GM12873 (cell line): ENCODE measurements at regions not wholly inside any gene's neighbourhood (a gene's known extent, or its start where the extent isn't known, plus 50 kb on each side); places are given as distances from the start of the nearest gene placed in this dataset.

Experiments used
- TF ChIP-seq, protein P1 (sequence below): IDR thresholded peaks from 2 replicates; pipeline ENCODE4 v1.5.1; 2012; ENCODE audit warnings: low read depth, mild to moderate bottlenecking, moderate library complexity, low read length, control low read depth; ENCODE audit not compliant: insufficient read depth; ENCODE audit errors: missing control alignments

DNA sequence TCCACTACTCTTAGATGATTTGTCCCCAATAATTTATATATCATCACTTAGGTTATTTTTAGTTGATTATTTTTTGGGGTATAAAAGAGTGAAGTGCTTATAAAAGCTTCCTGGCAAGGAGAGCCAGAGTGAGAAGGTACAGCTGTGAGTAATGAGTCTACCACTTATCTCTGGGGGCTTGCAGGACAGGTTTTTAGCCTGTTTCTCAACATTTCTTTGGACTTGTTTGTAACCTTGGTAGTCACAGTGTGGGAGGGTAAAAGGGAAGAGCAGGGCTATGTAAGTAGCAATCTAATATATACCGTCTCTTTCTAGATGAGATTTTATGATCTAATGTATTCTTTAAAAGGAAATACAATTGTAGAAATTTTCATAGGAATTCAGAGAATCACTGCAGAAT lies 321.3 kb upstream of the GOLIM4 start:
- TF ChIP-seq, protein P1, sequence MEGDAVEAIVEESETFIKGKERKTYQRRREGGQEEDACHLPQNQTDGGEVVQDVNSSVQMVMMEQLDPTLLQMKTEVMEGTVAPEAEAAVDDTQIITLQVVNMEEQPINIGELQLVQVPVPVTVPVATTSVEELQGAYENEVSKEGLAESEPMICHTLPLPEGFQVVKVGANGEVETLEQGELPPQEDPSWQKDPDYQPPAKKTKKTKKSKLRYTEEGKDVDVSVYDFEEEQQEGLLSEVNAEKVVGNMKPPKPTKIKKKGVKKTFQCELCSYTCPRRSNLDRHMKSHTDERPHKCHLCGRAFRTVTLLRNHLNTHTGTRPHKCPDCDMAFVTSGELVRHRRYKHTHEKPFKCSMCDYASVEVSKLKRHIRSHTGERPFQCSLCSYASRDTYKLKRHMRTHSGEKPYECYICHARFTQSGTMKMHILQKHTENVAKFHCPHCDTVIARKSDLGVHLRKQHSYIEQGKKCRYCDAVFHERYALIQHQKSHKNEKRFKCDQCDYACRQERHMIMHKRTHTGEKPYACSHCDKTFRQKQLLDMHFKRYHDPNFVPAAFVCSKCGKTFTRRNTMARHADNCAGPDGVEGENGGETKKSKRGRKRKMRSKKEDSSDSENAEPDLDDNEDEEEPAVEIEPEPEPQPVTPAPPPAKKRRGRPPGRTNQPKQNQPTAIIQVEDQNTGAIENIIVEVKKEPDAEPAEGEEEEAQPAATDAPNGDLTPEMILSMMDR, result no peak

DNA sequence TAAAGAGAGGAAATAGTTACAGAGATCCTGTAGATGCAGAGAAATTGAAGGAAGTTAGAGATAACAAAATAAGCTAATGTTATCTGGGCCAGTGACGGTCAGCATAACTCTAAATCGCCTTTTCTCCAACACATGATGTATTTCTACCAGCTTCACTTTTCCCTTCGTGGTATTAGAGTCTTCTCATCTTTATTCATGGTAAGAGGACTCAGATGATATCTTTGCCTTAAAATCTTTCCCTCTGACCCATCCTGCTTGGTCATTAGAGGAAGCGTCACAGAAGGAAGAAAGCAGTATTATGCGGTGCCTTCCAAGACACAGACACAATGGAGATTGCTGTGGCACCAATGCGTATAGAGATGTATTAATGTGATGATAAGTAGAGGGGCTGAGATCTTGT lies 320.7 kb upstream of the GOLIM4 start:
- TF ChIP-seq, protein P1, result no peak

DNA sequence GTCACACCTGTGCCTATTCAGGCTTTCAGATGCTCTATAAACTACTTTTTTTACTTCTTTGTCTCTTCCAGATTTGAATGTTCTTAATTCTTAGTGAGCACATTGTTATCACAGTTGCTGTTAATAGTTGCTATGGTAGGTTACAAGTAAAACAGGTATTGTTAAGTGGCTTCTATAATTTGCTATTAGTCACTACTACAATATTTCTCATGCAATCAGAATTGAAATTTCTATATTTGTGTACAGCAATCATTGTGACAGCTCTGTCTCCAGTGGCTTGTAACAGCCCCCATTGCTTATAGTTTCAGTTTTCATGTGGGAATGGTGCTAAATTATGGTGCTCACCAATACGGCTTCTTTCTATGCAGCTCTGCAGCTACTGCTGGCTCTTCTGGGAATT lies 318.4 kb upstream of the GOLIM4 start:
- TF ChIP-seq, protein P1, result no peak

DNA sequence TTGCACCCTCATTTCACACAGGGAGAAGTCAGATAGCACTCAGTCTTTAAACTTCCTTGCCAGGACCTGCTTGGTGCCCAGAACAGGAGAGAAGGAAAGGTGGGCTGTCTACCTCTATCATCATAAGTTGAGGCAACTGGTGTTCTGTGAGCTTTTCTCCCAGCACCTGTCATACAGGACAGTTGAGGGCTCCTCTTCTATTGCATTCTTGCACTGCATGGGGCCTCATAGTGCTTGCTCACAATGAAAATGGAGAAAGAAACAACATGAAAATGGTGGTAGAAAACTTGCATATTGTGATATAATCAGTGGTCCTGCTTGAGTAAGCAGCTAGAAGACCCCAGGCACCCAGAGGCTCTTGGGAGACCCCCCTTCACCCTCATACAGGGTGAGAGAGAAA lies 311.7 kb upstream of the GOLIM4 start:
- TF ChIP-seq, protein P1, result no peak

DNA sequence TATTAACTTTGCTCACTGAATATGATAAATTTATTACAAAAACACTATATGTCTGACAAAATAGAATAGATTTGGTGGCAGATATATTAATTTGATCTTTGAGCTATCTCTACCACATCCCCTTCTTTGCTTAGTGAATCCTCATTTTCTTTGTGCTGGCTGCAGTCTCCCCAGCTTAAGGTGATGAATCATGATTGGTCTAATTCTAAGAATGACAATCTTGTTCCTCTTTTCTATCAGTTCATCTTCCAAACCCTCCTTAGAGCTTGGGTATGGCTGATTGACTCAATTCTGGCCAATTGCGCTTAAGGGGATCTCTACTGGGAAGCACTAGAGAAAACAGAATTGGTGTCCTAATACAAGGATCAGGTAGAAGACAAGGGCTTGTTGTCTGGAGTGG lies 309.6 kb upstream of the GOLIM4 start:
- TF ChIP-seq, protein P1, result no peak

DNA sequence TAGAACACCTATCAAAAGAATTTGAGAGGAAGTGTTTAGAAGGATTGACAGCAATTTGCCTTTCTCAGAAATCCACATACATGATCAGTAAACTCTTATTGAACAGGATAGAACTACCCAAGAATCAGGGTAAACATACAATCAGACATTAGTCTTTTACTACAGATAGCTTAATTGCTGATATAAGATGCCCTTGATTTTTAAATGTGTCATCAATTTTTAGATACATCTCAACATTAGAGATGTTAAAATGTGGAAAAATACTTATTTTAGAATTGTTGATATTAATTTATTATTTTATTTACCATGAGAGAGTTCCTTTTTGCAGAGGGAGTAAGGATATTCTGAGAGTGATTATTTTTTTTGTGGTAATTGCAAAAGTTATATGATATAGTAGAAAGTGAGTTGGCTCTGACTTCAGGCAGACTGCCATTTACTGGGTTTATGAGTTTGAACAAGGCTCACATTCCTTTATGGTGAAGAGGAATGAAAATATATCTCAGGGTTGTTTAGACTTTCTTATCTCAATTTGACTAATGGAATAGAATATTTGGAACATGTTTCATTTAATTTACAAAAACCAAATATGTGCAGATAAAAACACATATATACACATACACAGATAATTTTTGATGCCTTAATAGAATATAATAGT lies 302.8 kb upstream of the GOLIM4 start:
- TF ChIP-seq, protein P1, result no peak

DNA sequence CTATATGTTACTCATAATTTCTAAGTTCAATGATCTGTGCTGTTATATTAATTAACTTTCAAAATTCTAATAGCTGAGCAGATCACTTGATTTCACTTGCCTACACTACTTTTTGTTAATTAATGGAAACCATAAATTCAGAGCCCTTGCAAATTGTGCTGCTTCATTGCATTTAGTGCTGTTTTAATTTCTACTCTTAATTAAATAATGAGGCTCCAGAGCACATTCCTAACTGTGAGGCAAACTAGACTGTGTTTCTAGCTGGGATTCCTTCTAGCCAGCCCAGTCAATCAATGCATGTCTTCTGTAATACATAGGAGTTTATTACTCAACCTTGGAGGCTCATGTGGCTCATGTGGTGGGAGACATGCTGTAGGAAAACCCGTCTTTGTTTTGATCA lies 301.1 kb upstream of the GOLIM4 start:
- TF ChIP-seq, protein P1, result no peak
